Breast epithelium (tissue), 4 donors: ENCODE measurements at regions not wholly inside any gene's neighbourhood (a gene's known extent, or its start where the extent isn't known, plus 50 kb on each side); places are given as distances from the start of the nearest gene placed in this dataset.

Experiments
- DNase-seq, 2 donors: peaks; one replicate each; pipeline ENCODE4 v3.0.0-alpha.2; 2019; ENCODE audit warnings: low spot score in 2 of 2
- H3K27ac ChIP-seq, 2 donors: fragments of 200-600 bp; sonication (generic) in 1 of 2; one replicate each; pipeline ENCODE4 v1.5.1; 2016 to 2019; ENCODE audit warnings: mild to moderate bottlenecking in 1 of 2
- H3K27me3 ChIP-seq, 2 donors: fragments of 200-600 bp; sonication (generic) in 1 of 2; one replicate each; pipeline versions ENCODE4 v1.5.1 to v1.6.0; 2017 to 2019; ENCODE audit warnings: control low read depth in 1 of 2, mild to moderate bottlenecking in 1 of 2
- H3K36me3 ChIP-seq: fragments of 200-600 bp; one replicate; pipeline ENCODE4 v1.5.1; 2019
- H3K4me1 ChIP-seq, 2 donors: fragments of 200-600 bp; sonication (generic); one replicate each; pipeline ENCODE4 v1.5.1; 2016 to 2019; ENCODE audit warnings: control low read depth in 1 of 2
- H3K4me3 ChIP-seq, 3 donors: fragments of 200-600 bp; sonication (generic); 1 replicate in 2 of 3; 2 replicates in 1 of 3; pipeline ENCODE4 v1.5.1; 2016 to 2019; ENCODE audit warnings: mild to moderate bottlenecking in 3 of 3, moderate library complexity in 2 of 3
- H3K9me3 ChIP-seq, 2 donors: fragments of 200-600 bp; sonication (generic) in 1 of 2; one replicate each; pipeline ENCODE4 v1.5.1; 2016 to 2019; ENCODE audit warnings: control low read depth in 1 of 2
- CTCF ChIP-seq, 3 donors: fragments of 450-650 bp; IDR thresholded peaks; one replicate each; pipeline ENCODE4 v1.5.1; 2016 to 2017; ENCODE audit warnings: antibody characterized with exemption in 3 of 3, mild to moderate bottlenecking in 3 of 3, moderate library complexity in 3 of 3
- POLR2A ChIP-seq: fragments of 450-650 bp; IDR thresholded peaks from one replicate; pipeline ENCODE4 v1.6.1; 2016; ENCODE audit warnings: antibody characterized with exemption, mild to moderate bottlenecking, moderate library complexity
- POLR2AphosphoS5 ChIP-seq, 3 donors: sonication (generic); formaldehyde crosslinking; IDR thresholded peaks; one replicate each; pipeline ENCODE4 v1.6.1; 2017; ENCODE audit warnings: antibody characterized with exemption in 3 of 3
- intact Hi-C: fragments of 100-400 bp; cut with DNase I; formaldehyde crosslinking; loops from one replicate; pipeline ENCODE4 v1.15.1; 2023; ENCODE audit warnings: low total_unique reads

GRCh38 chr16:50986453-50986852, 164.6 kb downstream of the SALL1 start:
- no peak overlapping the region for H3K4me3 ChIP-seq
- H3K4me1 ChIP-seq = no peaks in the 10 kb centered on the region
- H3K27ac ChIP-seq = no peak overlapping the region
- no peaks in the 10 kb centered on the region for H3K36me3 ChIP-seq
- DNase-seq = no peak
- H3K9me3 ChIP-seq = no peaks in the 10 kb centered on the region
- TF ChIP-seq CTCF (IDR thresholded peaks at IDR 0.05) (no peak), POLR2A (no peak), POLR2AphosphoS5 (IDR thresholded peaks at IDR 0.05) (no peak)
- peaks cover 0 to 7% of the 10 kb centered on the region in 2 donors for H3K27me3 ChIP-seq
- intact Hi-C loops = no loop called here

- intact Hi-C loops = no loop called here
Measured at GRCh38 chr16:50985733-50986132, 165.3 kb downstream of the SALL1 start.

GRCh38 chr16:50984688-50985087, 166.4 kb downstream of the SALL1 start:
- intact Hi-C loops = no loop called here

More at GRCh38 chr16:50985733-50986132, 165.3 kb downstream of the SALL1 start:
- no peak for DNase-seq
- no peaks in the 10 kb centered on the region for H3K4me1 ChIP-seq
- H3K27me3 ChIP-seq = peaks cover 0 to 11% of the 10 kb centered on the region in 2 donors
- TF ChIP-seq POLR2A (no peak), CTCF (IDR thresholded peaks at IDR 0.05) (no peak), POLR2AphosphoS5 (IDR thresholded peaks at IDR 0.05) (no peak)
- H3K27ac ChIP-seq = no peak overlapping the region
- no peaks in the 10 kb centered on the region for H3K36me3 ChIP-seq
- H3K4me3 ChIP-seq = no peak overlapping the region
- no peaks in the 10 kb centered on the region for H3K9me3 ChIP-seq

GRCh38 chr16:50982808-50983207, 168.3 kb downstream of the SALL1 start:
- no peak for DNase-seq
- H3K9me3 ChIP-seq = no peaks in the 10 kb centered on the region
- H3K36me3 ChIP-seq = no peaks in the 10 kb centered on the region
- no peak overlapping the region for H3K27ac ChIP-seq
- no peak overlapping the region for H3K4me3 ChIP-seq
- intact Hi-C loops = no loop called here
- no peak for TF ChIP-seq POLR2AphosphoS5 (IDR thresholded peaks at IDR 0.05)
- TF ChIP-seq CTCF (IDR thresholded peaks at IDR 0.05) = no peak
- TF ChIP-seq POLR2A = no peak
- H3K4me1 ChIP-seq = no peaks in the 10 kb centered on the region
- H3K27me3 ChIP-seq = peaks cover 0 to 11% of the 10 kb centered on the region in 2 donors

More at GRCh38 chr16:50984688-50985087, 166.4 kb downstream of the SALL1 start:
- Histone ChIP-seq H3K4me1 (no peaks in the 10 kb centered on the region), H3K4me3 (no peak overlapping the region), H3K36me3 (no peaks in the 10 kb centered on the region), H3K9me3 (no peaks in the 10 kb centered on the region), H3K27me3 (peaks cover 0 to 11% of the 10 kb centered on the region in 2 donors), H3K27ac (no peak overlapping the region)
- no peak for DNase-seq
- TF ChIP-seq POLR2A (no peak), CTCF (IDR thresholded peaks at IDR 0.05) (no peak), POLR2AphosphoS5 (IDR thresholded peaks at IDR 0.05) (no peak)

GRCh38 chr16:50981951-50982350, 169.1 kb downstream of the SALL1 start:
- Histone ChIP-seq H3K36me3 (no peaks in the 10 kb centered on the region), H3K27me3 (peaks cover 0 to 11% of the 10 kb centered on the region in 2 donors), H3K27ac (no peak overlapping the region), H3K9me3 (no peaks in the 10 kb centered on the region), H3K4me3 (no peak overlapping the region), H3K4me1 (no peaks in the 10 kb centered on the region)
- intact Hi-C loops = no loop called here
- DNase-seq = no peak
- TF ChIP-seq POLR2A (no peak), CTCF (IDR thresholded peaks at IDR 0.05) (no peak), POLR2AphosphoS5 (IDR thresholded peaks at IDR 0.05) (no peak)
